ENCODE measurements at regions not wholly inside any gene's neighbourhood (a gene's known extent, or its start where the extent isn't known, plus 50 kb on each side); places are given as distances from the start of the nearest gene placed in this dataset.

- Histone ChIP-seq H3K9me2 (replicated peaks; ENCODE audit: control insufficient read depth, low read length) (no peaks in the 10 kb centered on the region), H3K27me3 (ENCODE audit: control insufficient read depth, low read length) (no peaks in the 10 kb centered on the region), H3K27ac (ENCODE audit: low read depth, low read length) (no peak overlapping the region), H3K36me3 (ENCODE audit: control insufficient read depth, low read length) (no peaks in the 10 kb centered on the region), H3K4me3 (ENCODE audit: low read length) (no peak overlapping the region), H3K4me2 (ENCODE audit: low read length) (no peak overlapping the region), H3K79me2 (ENCODE audit: control insufficient read depth, low read length) (no peaks in the 10 kb centered on the region), H4K20me1 (ENCODE audit: control insufficient read depth, insufficient read depth, low read depth, low read length) (no peaks in the 10 kb centered on the region), H3F3A (ENCODE audit: control insufficient read depth, insufficient read depth) (no peaks in the 10 kb centered on the region), H3K4me1 (ENCODE audit: control insufficient read depth, low read length) (no peaks in the 10 kb centered on the region), H3K9me3 (ENCODE audit: control insufficient read depth, insufficient read depth, low read length) (no peaks in the 10 kb centered on the region)
- no peak for TF ChIP-seq CTCF (IDR thresholded peaks at IDR 0.05; ENCODE audit: low read depth, low read length, poor library complexity, severe bottlenecking)
- no peak for TF ChIP-seq EZH2phosphoT487 (IDR thresholded peaks at IDR 0.05; ENCODE audit: borderline replicate concordance, low read length)
These were observed 186.5 kb upstream of the SLC7A11 start for GRCh38 chr4:138428611-138429010.

GRCh38 chr4:138426786-138427185, 184.6 kb upstream of the SLC7A11 start:
- Histone ChIP-seq H3K4me3 (ENCODE audit: low read length) (no peak overlapping the region), H3K27ac (ENCODE audit: low read depth, low read length) (no peak overlapping the region), H3K9me3 (ENCODE audit: control insufficient read depth, insufficient read depth, low read length) (no peaks in the 10 kb centered on the region), H3K27me3 (ENCODE audit: control insufficient read depth, low read length) (no peaks in the 10 kb centered on the region), H3K4me2 (ENCODE audit: low read length) (no peak overlapping the region), H3K9me2 (replicated peaks; ENCODE audit: control insufficient read depth, low read length) (no peaks in the 10 kb centered on the region), H3F3A (ENCODE audit: control insufficient read depth, insufficient read depth) (no peaks in the 10 kb centered on the region), H4K20me1 (ENCODE audit: control insufficient read depth, insufficient read depth, low read depth, low read length) (no peaks in the 10 kb centered on the region), H3K36me3 (ENCODE audit: control insufficient read depth, low read length) (no peaks in the 10 kb centered on the region), H3K79me2 (ENCODE audit: control insufficient read depth, low read length) (no peaks in the 10 kb centered on the region), H3K4me1 (ENCODE audit: control insufficient read depth, low read length) (no peaks in the 10 kb centered on the region)
- TF ChIP-seq CTCF (IDR thresholded peaks at IDR 0.05; ENCODE audit: low read depth, low read length, poor library complexity, severe bottlenecking) (no peak), EZH2phosphoT487 (IDR thresholded peaks at IDR 0.05; ENCODE audit: borderline replicate concordance, low read length) (no peak)

- H3K4me1 ChIP-seq (ENCODE audit: control insufficient read depth, low read length), result no peaks in the 10 kb centered on the region
- TF ChIP-seq EZH2phosphoT487 (IDR thresholded peaks at IDR 0.05; ENCODE audit: borderline replicate concordance, low read length), result no peak
- no peak for TF ChIP-seq CTCF (IDR thresholded peaks at IDR 0.05; ENCODE audit: low read depth, low read length, poor library complexity, severe bottlenecking)
- H3K4me2 ChIP-seq (ENCODE audit: low read length), result no peak overlapping the region
- no peaks in the 10 kb centered on the region for H3K27me3 ChIP-seq (ENCODE audit: control insufficient read depth, low read length)
- no peaks in the 10 kb centered on the region for H3K9me3 ChIP-seq (ENCODE audit: control insufficient read depth, insufficient read depth, low read length)
- no peaks in the 10 kb centered on the region for H4K20me1 ChIP-seq (ENCODE audit: control insufficient read depth, insufficient read depth, low read depth, low read length)
- H3K27ac ChIP-seq (ENCODE audit: low read depth, low read length), result no peak overlapping the region
- no peaks in the 10 kb centered on the region for H3K36me3 ChIP-seq (ENCODE audit: control insufficient read depth, low read length)
- H3F3A ChIP-seq (ENCODE audit: control insufficient read depth, insufficient read depth), result no peaks in the 10 kb centered on the region
- no peak overlapping the region for H3K4me3 ChIP-seq (ENCODE audit: low read length)
- H3K79me2 ChIP-seq (ENCODE audit: control insufficient read depth, low read length), result no peaks in the 10 kb centered on the region
- H3K9me2 ChIP-seq (replicated peaks; ENCODE audit: control insufficient read depth, low read length), result no peaks in the 10 kb centered on the region
These were observed 178.3 kb upstream of the SLC7A11 start for GRCh38 chr4:138420471-138420870.

GRCh38 chr4:138414202-138414601, 172.1 kb upstream of the SLC7A11 start:
- H3K4me2 ChIP-seq (ENCODE audit: low read length), result no peak overlapping the region
- no peaks in the 10 kb centered on the region for H3K27me3 ChIP-seq (ENCODE audit: control insufficient read depth, low read length)
- no peaks in the 10 kb centered on the region for H3K9me3 ChIP-seq (ENCODE audit: control insufficient read depth, insufficient read depth, low read length)
- H3K9me2 ChIP-seq (replicated peaks; ENCODE audit: control insufficient read depth, low read length), result no peaks in the 10 kb centered on the region
- no peaks in the 10 kb centered on the region for H3K79me2 ChIP-seq (ENCODE audit: control insufficient read depth, low read length)
- H3K27ac ChIP-seq (ENCODE audit: low read depth, low read length), result no peak overlapping the region
- H3K4me3 ChIP-seq (ENCODE audit: low read length), result no peak overlapping the region
- no peaks in the 10 kb centered on the region for H3K4me1 ChIP-seq (ENCODE audit: control insufficient read depth, low read length)
- TF ChIP-seq EZH2phosphoT487 (IDR thresholded peaks at IDR 0.05; ENCODE audit: borderline replicate concordance, low read length) (no peak), CTCF (IDR thresholded peaks at IDR 0.05; ENCODE audit: low read depth, low read length, poor library complexity, severe bottlenecking) (no peak)
- H3K36me3 ChIP-seq (ENCODE audit: control insufficient read depth, low read length), result no peaks in the 10 kb centered on the region
- no peaks in the 10 kb centered on the region for H4K20me1 ChIP-seq (ENCODE audit: control insufficient read depth, insufficient read depth, low read depth, low read length)
- no peaks in the 10 kb centered on the region for H3F3A ChIP-seq (ENCODE audit: control insufficient read depth, insufficient read depth)

All from DOHH2 (cell line).